SK-N-SH (cell line): ENCODE measurements at regions not wholly inside any gene's neighbourhood (a gene's known extent, or its start where the extent isn't known, plus 50 kb on each side); places are given as distances from the start of the nearest gene placed in this dataset.

Experiments
- CTCF ChIA-PET: fragments of 300-600, 350-600 bp; formaldehyde crosslinking; extraction: SDS; loops from one replicate; lab custom pipeline; 2021; lab: Yijun Ruan, JAX
- POLR2A ChIA-PET: fragments of 350-600 bp; sonication (Branson Sonifier 250); formaldehyde crosslinking; extraction: SDS; loops from one replicate; lab custom pipeline; 2020; ENCODE audit warnings: antibody characterized with exemption, inconsistent platforms; lab: Yijun Ruan, JAX
- DNase-seq: peaks from one replicate; pipeline ENCODE4 v3.0.0; 2012
- H2AFZ ChIP-seq: fragments of 200-600 bp; sonication (generic); 2 replicates; pipeline ENCODE4 v1.8.1; 2016; ENCODE audit warnings: antibody characterized with exemption, mild to moderate bottlenecking, low read depth
- H3F3A ChIP-seq: fragments of 200-600 bp; sonication (generic); replicated peaks from 2 replicates; pipeline ENCODE3; 2016; ENCODE audit warnings: antibody characterized with exemption, mild to moderate bottlenecking; ENCODE audit not compliant: insufficient read depth
- H3K27ac ChIP-seq, 2 experiments: fragments of 200-500 bp in 1 of 2; fragments of 200-600 bp in 1 of 2; sonication (Bioruptor generic) in 1 of 2; sonication (generic), shearing (Covaris generic) in 1 of 2; 2 replicates each; pipeline versions ENCODE4 v1.5.1 to v1.6.1; 2014 to 2016; ENCODE audit warnings: low read depth in 2 of 2, inconsistent platforms in 1 of 2, low read length in 1 of 2, mild to moderate bottlenecking in 1 of 2, mixed read lengths in 1 of 2
- H3K27me3 ChIP-seq: fragments of 200-600 bp; sonication (generic), shearing (Covaris generic); 2 replicates; pipeline ENCODE4 v1.6.1; 2016; ENCODE audit warnings: mixed run types; ENCODE audit not compliant: insufficient read depth
- H3K36me3 ChIP-seq, 2 experiments: fragments of 200-500 bp in 1 of 2; fragments of 200-600 bp in 1 of 2; sonication (Bioruptor generic) in 1 of 2; sonication (generic) in 1 of 2; replicated peaks in 1 of 2; 2 replicates each; pipeline versions ENCODE3 to v1.5.1; 2014 to 2016; ENCODE audit warnings: low read length in 1 of 2, mild to moderate bottlenecking in 1 of 2; ENCODE audit not compliant: insufficient read depth in 2 of 2, control insufficient read depth in 1 of 2
- H3K4me1 ChIP-seq, 2 experiments: fragments of 200-500 bp in 1 of 2; fragments of 200-600 bp in 1 of 2; sonication (Bioruptor generic) in 1 of 2; sonication (generic), shearing (Covaris generic) in 1 of 2; 2 replicates each; pipeline versions ENCODE4 v1.5.1 to v1.6.1; 2014 to 2016; ENCODE audit warnings: low read depth in 1 of 2, low read length in 1 of 2, mixed run types in 1 of 2; ENCODE audit not compliant: insufficient read depth in 2 of 2, control insufficient read depth in 1 of 2
- H3K4me2 ChIP-seq: fragments of 200-600 bp; sonication (generic), shearing (Covaris generic); 2 replicates; pipeline ENCODE4 v1.6.1; 2017; ENCODE audit warnings: mixed run types
- H3K4me3 ChIP-seq, 2 experiments: fragments of 200-500 bp in 1 of 2; fragments of 200-600 bp in 1 of 2; sonication (Bioruptor generic) in 1 of 2; sonication (generic), shearing (Covaris generic) in 1 of 2; 2 replicates each; pipeline versions ENCODE4 v1.5.1 to v1.8.1; 2014 to 2016; ENCODE audit warnings: low read depth in 2 of 2, inconsistent platforms in 1 of 2, low read length in 1 of 2, mild to moderate bottlenecking in 1 of 2, mixed read lengths in 1 of 2, moderate library complexity in 1 of 2
- H3K79me2 ChIP-seq: fragments of 200-600 bp; sonication (generic); 2 replicates; pipeline ENCODE4 v1.8.1; 2017; ENCODE audit warnings: mild to moderate bottlenecking; ENCODE audit not compliant: insufficient read depth
- H3K9ac ChIP-seq: fragments of 200-600 bp; sonication (generic); 2 replicates; pipeline ENCODE4 v1.6.1; 2017; ENCODE audit warnings: mixed run types
- H3K9me2 ChIP-seq: fragments of 200-600 bp; sonication (generic); 2 replicates; pipeline ENCODE4 v1.6.1; 2017; ENCODE audit warnings: mixed run types
- H3K9me3 ChIP-seq: fragments of 200-600 bp; sonication (generic); 2 replicates; pipeline ENCODE4 v1.6.1; 2017; ENCODE audit warnings: mixed run types, mild to moderate bottlenecking, moderate library complexity
- H4K20me1 ChIP-seq: fragments of 200-600 bp; sonication (generic); 2 replicates; pipeline ENCODE4 v1.6.1; 2017; ENCODE audit warnings: mild to moderate bottlenecking, mixed run types; ENCODE audit not compliant: insufficient read depth
- CHD2 ChIP-seq: fragments of 150-350 bp; IDR thresholded peaks from 2 replicates; pipeline ENCODE4 v1.6.1; 2018; ENCODE audit warnings: low read length; ENCODE audit not compliant: partially characterized antibody
- ELF1 ChIP-seq: IDR thresholded peaks from 2 replicates; pipeline ENCODE4 v1.4.0; 2012
- EP300 ChIP-seq, 2 experiments: IDR thresholded peaks; 2 replicates each; pipeline versions ENCODE4 v1.4.0 to v1.6.1; 2012; ENCODE audit warnings: borderline replicate concordance in 1 of 2, low read depth in 1 of 2, low read length in 1 of 2
- FOXM1 ChIP-seq: IDR thresholded peaks from 2 replicates; pipeline ENCODE4 v1.4.0; 2012; ENCODE audit warnings: low read depth, mild to moderate bottlenecking
- GATA2 ChIP-seq: sonication (generic); formaldehyde crosslinking; IDR thresholded peaks from 2 replicates; pipeline ENCODE4 v1.5.0; 2020; ENCODE audit warnings: mild to moderate bottlenecking, missing genetic modification reagents
- JUND ChIP-seq: IDR thresholded peaks from 2 replicates; pipeline ENCODE4 v1.4.0; 2012
- MXI1 ChIP-seq: IDR thresholded peaks from 2 replicates; pipeline ENCODE4 v1.6.1; 2012; ENCODE audit warnings: mild to moderate bottlenecking, low read depth, low read length, improper control_type of control experiment
- NFIC ChIP-seq: IDR thresholded peaks from 2 replicates; pipeline ENCODE4 v1.4.0; 2012; ENCODE audit warnings: borderline replicate concordance
- NRF1 ChIP-seq: IDR thresholded peaks from 2 replicates; pipeline ENCODE4 v1.6.1; 2012; ENCODE audit warnings: low read depth, mild to moderate bottlenecking, low read length
- POLR2AphosphoS5 ChIP-seq: IDR thresholded peaks from 2 replicates; pipeline ENCODE4 v1.6.1; 2012; ENCODE audit warnings: low read depth, low read length
- SIN3A ChIP-seq: IDR thresholded peaks from 2 replicates; pipeline ENCODE4 v1.6.1; 2012; ENCODE audit warnings: low read depth, mild to moderate bottlenecking, low read length, moderate library complexity, borderline replicate concordance
- TAF1 ChIP-seq: IDR thresholded peaks from 2 replicates; pipeline ENCODE4 v1.6.1; 2012; ENCODE audit warnings: low read depth, mild to moderate bottlenecking, low read length, moderate library complexity, borderline replicate concordance
- TCF12 ChIP-seq: IDR thresholded peaks from 2 replicates; pipeline ENCODE4 v1.4.0; 2012
- TEAD4 ChIP-seq: IDR thresholded peaks from 2 replicates; pipeline ENCODE4 v1.4.0; 2012; ENCODE audit warnings: mild to moderate bottlenecking, borderline replicate concordance; ENCODE audit not compliant: insufficient read depth
- YY1 ChIP-seq: IDR thresholded peaks from 2 replicates; pipeline ENCODE4 v1.4.0; 2012; ENCODE audit warnings: low read depth, mild to moderate bottlenecking
- WGBS: methylation state at CpG from one replicate; pipeline ENCODE4 v1.1.6; 2017; ENCODE audit warnings: low lambda C conversion rate; 5-methylcytosine and 5-hydroxymethylcytosine counted together
- TF ChIP-seq, protein P1 (sequence below): IDR thresholded peaks from 2 replicates; pipeline ENCODE4 v1.4.0; 2012; ENCODE audit warnings: low read depth
- TF ChIP-seq, protein P2 (sequence below): IDR thresholded peaks from 2 replicates; pipeline ENCODE4 v1.4.0; 2012; ENCODE audit warnings: low read depth, borderline replicate concordance

DNA sequence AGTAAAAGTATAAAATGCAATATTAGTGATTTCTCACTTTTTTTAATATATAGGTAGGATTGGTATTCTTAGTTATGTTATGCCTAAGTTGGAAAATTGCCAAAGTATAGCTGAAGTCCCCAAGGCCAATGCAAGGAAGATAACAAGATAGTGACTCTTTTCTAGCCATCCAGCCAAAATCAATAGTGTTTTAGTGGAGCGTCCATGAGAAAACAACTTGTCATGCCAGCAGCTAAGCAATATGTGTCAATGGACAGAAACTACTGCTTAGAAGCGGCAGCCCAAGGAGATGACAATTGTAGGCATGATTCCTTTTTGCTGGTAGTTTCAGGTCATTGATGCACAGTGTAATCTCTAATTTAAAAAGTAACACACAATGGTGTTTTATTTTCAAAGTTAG lies 1444.6 kb downstream of the SUCLG1 start (continued):
- TF ChIP-seq, protein P1, sequence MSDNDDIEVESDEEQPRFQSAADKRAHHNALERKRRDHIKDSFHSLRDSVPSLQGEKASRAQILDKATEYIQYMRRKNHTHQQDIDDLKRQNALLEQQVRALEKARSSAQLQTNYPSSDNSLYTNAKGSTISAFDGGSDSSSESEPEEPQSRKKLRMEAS = no peak
- TF ChIP-seq SIN3A (no peak), NFIC (no peak), TEAD4 (no peak), JUND (no peak), GATA2 (CRISPR knock-in tag) (no peak)

DNA sequence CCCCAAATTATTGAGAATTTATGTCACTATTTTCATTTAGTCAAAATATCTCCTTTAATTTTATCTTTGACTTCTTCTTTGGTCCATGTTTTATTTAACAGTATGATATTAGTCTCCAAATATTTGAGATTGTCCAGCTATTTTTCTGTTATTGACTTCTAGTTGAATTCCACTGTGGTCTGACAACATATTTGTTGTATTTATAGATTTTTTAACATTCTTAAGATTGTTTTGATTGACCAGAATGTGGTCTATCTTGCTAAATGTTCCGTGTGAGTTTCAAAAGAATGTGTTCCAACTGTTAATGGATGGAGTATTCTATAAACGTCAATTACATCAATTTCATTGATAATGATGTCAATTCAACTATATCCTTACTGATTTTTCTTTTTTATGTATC lies 1452.1 kb downstream of the SUCLG1 start:
- Histone ChIP-seq H3K4me3 (no peak overlapping the region), H3K9me3 (no peaks in the 10 kb centered on the region), H3K79me2 (no peaks in the 10 kb centered on the region), H3K4me2 (no peak overlapping the region), H3K4me1 (no peaks in the 10 kb centered on the region), H3K27me3 (no peaks in the 10 kb centered on the region), H3F3A (no peaks in the 10 kb centered on the region), H3K9ac (no peak overlapping the region), H3K9me2 (no peaks in the 10 kb centered on the region), H2AFZ (no peak overlapping the region; the same call in 1 of the 2 replicates), H3K27ac (no peak overlapping the region), H4K20me1 (no peaks in the 10 kb centered on the region), H3K36me3 (no peaks in the 10 kb centered on the region)
- CTCF ChIA-PET = interaction anchor here (1.4 kb wide), 1 partner anchor 10 kb away, joined by 3 read pairs; no protein-coding TSS in a partner anchor
- WGBS = 14% methylated on average over 2 of the region's 2 CpGs
- no peak for TF ChIP-seq MXI1
- TF ChIP-seq, protein P1 = no peak
- no peak for TF ChIP-seq NRF1
- no peak for TF ChIP-seq FOXM1
- no peak for TF ChIP-seq NFIC
- no peak for TF ChIP-seq TCF12
- no peak for TF ChIP-seq TAF1
- TF ChIP-seq CHD2 = no peak
- TF ChIP-seq POLR2AphosphoS5 = no peak
- TF ChIP-seq, protein P2, sequence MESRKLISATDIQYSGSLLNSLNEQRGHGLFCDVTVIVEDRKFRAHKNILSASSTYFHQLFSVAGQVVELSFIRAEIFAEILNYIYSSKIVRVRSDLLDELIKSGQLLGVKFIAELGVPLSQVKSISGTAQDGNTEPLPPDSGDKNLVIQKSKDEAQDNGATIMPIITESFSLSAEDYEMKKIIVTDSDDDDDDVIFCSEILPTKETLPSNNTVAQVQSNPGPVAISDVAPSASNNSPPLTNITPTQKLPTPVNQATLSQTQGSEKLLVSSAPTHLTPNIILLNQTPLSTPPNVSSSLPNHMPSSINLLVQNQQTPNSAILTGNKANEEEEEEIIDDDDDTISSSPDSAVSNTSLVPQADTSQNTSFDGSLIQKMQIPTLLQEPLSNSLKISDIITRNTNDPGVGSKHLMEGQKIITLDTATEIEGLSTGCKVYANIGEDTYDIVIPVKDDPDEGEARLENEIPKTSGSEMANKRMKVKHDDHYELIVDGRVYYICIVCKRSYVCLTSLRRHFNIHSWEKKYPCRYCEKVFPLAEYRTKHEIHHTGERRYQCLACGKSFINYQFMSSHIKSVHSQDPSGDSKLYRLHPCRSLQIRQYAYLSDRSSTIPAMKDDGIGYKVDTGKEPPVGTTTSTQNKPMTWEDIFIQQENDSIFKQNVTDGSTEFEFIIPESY = no peak
- TF ChIP-seq ELF1 = no peak
- no peak for TF ChIP-seq YY1
- no peak for TF ChIP-seq EP300 (IDR thresholded peaks at IDR 0.05; ENCODE audit: borderline replicate concordance in 1 of 2, low read depth in 1 of 2, low read length in 1 of 2)
- POLR2A ChIA-PET = no interaction called here
- DNase-seq = no peak
